Liver (tissue), 8 donors: ENCODE measurements at regions not wholly inside any gene's neighbourhood (a gene's known extent, or its start where the extent isn't known, plus 50 kb on each side); places are given as distances from the start of the nearest gene placed in this dataset.

Experiments
- DNase-seq: peaks from one replicate; pipeline ENCODE4 v3.0.0-alpha.2; 2017; ENCODE audit warnings: low spot score
- H3K27ac ChIP-seq, 2 donors: one replicate each; pipeline ENCODE4 v1.7.0; 2013; ENCODE audit warnings: inconsistent platforms in 2 of 2, low read length in 2 of 2, control low read depth in 1 of 2, low read depth in 1 of 2, mild to moderate bottlenecking in 1 of 2
- H3K27me3 ChIP-seq, 4 donors: one replicate each; pipeline versions ENCODE4 v1.6.1 to v1.7.0; 2013; ENCODE audit warnings: low read length in 3 of 4, inconsistent platforms in 1 of 4, mild to moderate bottlenecking in 1 of 4, moderate library complexity in 1 of 4; ENCODE audit not compliant: control insufficient read depth in 4 of 4, insufficient read depth in 4 of 4
- H3K36me3 ChIP-seq, 4 donors: one replicate each; pipeline versions ENCODE4 v1.6.1 to v1.7.0; 2013; ENCODE audit warnings: low read length in 3 of 4, mild to moderate bottlenecking in 3 of 4, low read depth in 1 of 4, moderate library complexity in 1 of 4; ENCODE audit not compliant: control insufficient read depth in 4 of 4, insufficient read depth in 3 of 4
- H3K4me1 ChIP-seq, 4 donors: one replicate each; pipeline versions ENCODE4 v1.6.1 to v1.7.0; 2013; ENCODE audit warnings: low read length in 3 of 4, mild to moderate bottlenecking in 3 of 4, moderate library complexity in 1 of 4; ENCODE audit not compliant: control insufficient read depth in 4 of 4, insufficient read depth in 4 of 4
- H3K4me3 ChIP-seq, 3 donors: one replicate each; pipeline versions ENCODE4 v1.6.1 to v1.7.0; 2013; ENCODE audit warnings: low read length in 3 of 3, control low read depth in 1 of 3, low read depth in 1 of 3, mild to moderate bottlenecking in 1 of 3
- H3K9ac ChIP-seq, 2 donors: one replicate each; pipeline ENCODE4 v1.7.0; 2013; ENCODE audit warnings: low read length in 2 of 2, mild to moderate bottlenecking in 2 of 2, moderate library complexity in 2 of 2, control low read depth in 1 of 2, low read depth in 1 of 2
- H3K9me3 ChIP-seq, 4 donors: one replicate each; pipeline versions ENCODE4 v1.6.1 to v1.7.0; 2013; ENCODE audit warnings: low read length in 3 of 4; ENCODE audit not compliant: control insufficient read depth in 4 of 4
- EGR1 ChIP-seq, 2 donors: IDR thresholded peaks; 2 replicates each; pipeline ENCODE4 v1.6.1; 2016 to 2018; ENCODE audit warnings: antibody characterized with exemption in 2 of 2, low read depth in 2 of 2
- FOXA2 ChIP-seq: IDR thresholded peaks from 2 replicates; pipeline ENCODE4 v1.6.1; 2016; ENCODE audit warnings: antibody characterized with exemption
- GABPA ChIP-seq, 2 donors: IDR thresholded peaks in 1 of 2; conservative IDR thresholded peaks in 1 of 2; 2 replicates each; pipeline ENCODE4 v1.6.1; 2016; ENCODE audit warnings: antibody characterized with exemption in 2 of 2, mild to moderate bottlenecking in 1 of 2, moderate library complexity in 1 of 2
- HNF4A ChIP-seq, 2 donors: conservative IDR thresholded peaks; 2 replicates each; pipeline ENCODE4 v1.6.1; 2016; ENCODE audit warnings: antibody characterized with exemption in 2 of 2, mild to moderate bottlenecking in 2 of 2
- HNF4G ChIP-seq: IDR thresholded peaks from 2 replicates; pipeline ENCODE4 v1.6.1; 2016; ENCODE audit warnings: antibody characterized with exemption
- JUND ChIP-seq, 2 donors: IDR thresholded peaks; 2 replicates each; pipeline ENCODE4 v1.6.1; 2016; ENCODE audit warnings: antibody characterized with exemption in 2 of 2
- MAX ChIP-seq: IDR thresholded peaks from 2 replicates; pipeline ENCODE4 v1.6.1; 2016; ENCODE audit warnings: antibody characterized with exemption
- NR2F2 ChIP-seq: IDR thresholded peaks from 2 replicates; pipeline ENCODE4 v1.6.1; 2016; ENCODE audit warnings: antibody characterized with exemption
- RAD21 ChIP-seq, 2 donors: IDR thresholded peaks; 2 replicates each; pipeline ENCODE4 v1.6.1; 2016; ENCODE audit warnings: antibody characterized with exemption in 2 of 2, mild to moderate bottlenecking in 2 of 2
- RXRA ChIP-seq, 2 donors: IDR thresholded peaks; 2 replicates each; pipeline ENCODE4 v1.6.1; 2017 to 2018; ENCODE audit warnings: antibody characterized with exemption in 2 of 2, mild to moderate bottlenecking in 1 of 2
- SP1 ChIP-seq: IDR thresholded peaks from 2 replicates; pipeline ENCODE4 v1.6.1; 2018; ENCODE audit warnings: antibody characterized with exemption, mild to moderate bottlenecking
- TAF1 ChIP-seq: conservative IDR thresholded peaks from 2 replicates; pipeline ENCODE4 v1.6.1; 2016; ENCODE audit warnings: antibody characterized with exemption, mild to moderate bottlenecking
- YY1 ChIP-seq: IDR thresholded peaks from 2 replicates; pipeline ENCODE4 v1.6.1; 2016; ENCODE audit warnings: antibody characterized with exemption, mild to moderate bottlenecking
- WGBS: extraction: QIAGEN DNeasy Blood & Tissue Kit; methylation state at CpG from one replicate; pipeline ENCODE4 v1.1.7; 2013; 5-methylcytosine and 5-hydroxymethylcytosine counted together
- TF ChIP-seq, protein P1 (sequence below): IDR thresholded peaks from 2 replicates; pipeline ENCODE4 v1.6.1; 2016; ENCODE audit warnings: antibody characterized with exemption
- TF ChIP-seq, protein P2 (sequence below): IDR thresholded peaks from 2 replicates; pipeline ENCODE4 v1.6.1; 2016; ENCODE audit warnings: antibody characterized with exemption, mild to moderate bottlenecking
- TF ChIP-seq, protein P3 (sequence below): fragments of 150-350 bp; IDR thresholded peaks from 2 replicates; pipeline ENCODE4 v1.5.1; 2017; ENCODE audit warnings: improper control_type of control experiment, low read depth, low read length; ENCODE audit not compliant: missing input control
- TF ChIP-seq, protein P4 (sequence below): IDR thresholded peaks from 2 replicates; pipeline ENCODE4 v1.6.1; 2016; ENCODE audit warnings: antibody characterized with exemption
- donor health status: healthy.
- donor health status: healthy.
- donor health status: healthy.
- donor health status: healthy.
- donor health status: healthy.

GRCh38 chr2:173427887-173428668 is 73.4 kb downstream of the CDCA7 start:
- H3K27ac ChIP-seq = no peak overlapping the region
- 70% methylated on average over 6 of the region's 6 CpGs for WGBS
- no peaks in the 10 kb centered on the region for H3K9me3 ChIP-seq
- H3K27me3 ChIP-seq = no peaks in the 10 kb centered on the region
- H3K36me3 ChIP-seq = no peaks in the 10 kb centered on the region
- no peak overlapping the region for H3K9ac ChIP-seq
- H3K4me1 ChIP-seq = peaks cover 0 to 3% (median 0%) of the 10 kb centered on the region in 4 donors
- TF ChIP-seq SP1 = peak; percentile 61
- no peak for TF ChIP-seq HNF4G
- TF ChIP-seq EGR1 (IDR thresholded peaks at IDR 0.05; ENCODE audit: low read depth in 2 of 2) = no peak
- peak in 1 of 2 donors; percentile 39 for TF ChIP-seq HNF4A (conservative IDR thresholded peaks at IDR 0.05)
- TF ChIP-seq, protein P1, sequence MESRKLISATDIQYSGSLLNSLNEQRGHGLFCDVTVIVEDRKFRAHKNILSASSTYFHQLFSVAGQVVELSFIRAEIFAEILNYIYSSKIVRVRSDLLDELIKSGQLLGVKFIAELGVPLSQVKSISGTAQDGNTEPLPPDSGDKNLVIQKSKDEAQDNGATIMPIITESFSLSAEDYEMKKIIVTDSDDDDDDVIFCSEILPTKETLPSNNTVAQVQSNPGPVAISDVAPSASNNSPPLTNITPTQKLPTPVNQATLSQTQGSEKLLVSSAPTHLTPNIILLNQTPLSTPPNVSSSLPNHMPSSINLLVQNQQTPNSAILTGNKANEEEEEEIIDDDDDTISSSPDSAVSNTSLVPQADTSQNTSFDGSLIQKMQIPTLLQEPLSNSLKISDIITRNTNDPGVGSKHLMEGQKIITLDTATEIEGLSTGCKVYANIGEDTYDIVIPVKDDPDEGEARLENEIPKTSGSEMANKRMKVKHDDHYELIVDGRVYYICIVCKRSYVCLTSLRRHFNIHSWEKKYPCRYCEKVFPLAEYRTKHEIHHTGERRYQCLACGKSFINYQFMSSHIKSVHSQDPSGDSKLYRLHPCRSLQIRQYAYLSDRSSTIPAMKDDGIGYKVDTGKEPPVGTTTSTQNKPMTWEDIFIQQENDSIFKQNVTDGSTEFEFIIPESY = no peak
- peak; percentile 72 to 85 for TF ChIP-seq RXRA (IDR thresholded peaks at IDR 0.05)
- no peak for TF ChIP-seq YY1
- H3K4me3 ChIP-seq = no peak overlapping the region
- DNase-seq = no peak

- H3K36me3 ChIP-seq = no peaks in the 10 kb centered on the region
- DNase-seq = no peak
- no peak overlapping the region for H3K4me3 ChIP-seq
- no peak overlapping the region for H3K27ac ChIP-seq
- H3K9ac ChIP-seq = no peak overlapping the region
- WGBS = 61% methylated on average over 5 of the region's 5 CpGs
- TF ChIP-seq TAF1 (no peak), MAX (no peak), RXRA (IDR thresholded peaks at IDR 0.05) (no peak), SP1 (no peak), JUND (IDR thresholded peaks at IDR 0.05) (no peak), FOXA2 (no peak), EGR1 (IDR thresholded peaks at IDR 0.05; ENCODE audit: low read depth in 2 of 2) (no peak), GABPA (IDR thresholded peaks at IDR 0.05 in 1 of 2, conservative IDR thresholded peaks at IDR 0.05 in 1 of 2) (no peak), NR2F2 (no peak), RAD21 (IDR thresholded peaks at IDR 0.05) (no peak), HNF4A (conservative IDR thresholded peaks at IDR 0.05) (no peak), YY1 (no peak), HNF4G (no peak)
- TF ChIP-seq, protein P2, sequence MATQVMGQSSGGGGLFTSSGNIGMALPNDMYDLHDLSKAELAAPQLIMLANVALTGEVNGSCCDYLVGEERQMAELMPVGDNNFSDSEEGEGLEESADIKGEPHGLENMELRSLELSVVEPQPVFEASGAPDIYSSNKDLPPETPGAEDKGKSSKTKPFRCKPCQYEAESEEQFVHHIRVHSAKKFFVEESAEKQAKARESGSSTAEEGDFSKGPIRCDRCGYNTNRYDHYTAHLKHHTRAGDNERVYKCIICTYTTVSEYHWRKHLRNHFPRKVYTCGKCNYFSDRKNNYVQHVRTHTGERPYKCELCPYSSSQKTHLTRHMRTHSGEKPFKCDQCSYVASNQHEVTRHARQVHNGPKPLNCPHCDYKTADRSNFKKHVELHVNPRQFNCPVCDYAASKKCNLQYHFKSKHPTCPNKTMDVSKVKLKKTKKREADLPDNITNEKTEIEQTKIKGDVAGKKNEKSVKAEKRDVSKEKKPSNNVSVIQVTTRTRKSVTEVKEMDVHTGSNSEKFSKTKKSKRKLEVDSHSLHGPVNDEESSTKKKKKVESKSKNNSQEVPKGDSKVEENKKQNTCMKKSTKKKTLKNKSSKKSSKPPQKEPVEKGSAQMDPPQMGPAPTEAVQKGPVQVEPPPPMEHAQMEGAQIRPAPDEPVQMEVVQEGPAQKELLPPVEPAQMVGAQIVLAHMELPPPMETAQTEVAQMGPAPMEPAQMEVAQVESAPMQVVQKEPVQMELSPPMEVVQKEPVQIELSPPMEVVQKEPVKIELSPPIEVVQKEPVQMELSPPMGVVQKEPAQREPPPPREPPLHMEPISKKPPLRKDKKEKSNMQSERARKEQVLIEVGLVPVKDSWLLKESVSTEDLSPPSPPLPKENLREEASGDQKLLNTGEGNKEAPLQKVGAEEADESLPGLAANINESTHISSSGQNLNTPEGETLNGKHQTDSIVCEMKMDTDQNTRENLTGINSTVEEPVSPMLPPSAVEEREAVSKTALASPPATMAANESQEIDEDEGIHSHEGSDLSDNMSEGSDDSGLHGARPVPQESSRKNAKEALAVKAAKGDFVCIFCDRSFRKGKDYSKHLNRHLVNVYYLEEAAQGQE = no peak
- TF ChIP-seq, protein P3, sequence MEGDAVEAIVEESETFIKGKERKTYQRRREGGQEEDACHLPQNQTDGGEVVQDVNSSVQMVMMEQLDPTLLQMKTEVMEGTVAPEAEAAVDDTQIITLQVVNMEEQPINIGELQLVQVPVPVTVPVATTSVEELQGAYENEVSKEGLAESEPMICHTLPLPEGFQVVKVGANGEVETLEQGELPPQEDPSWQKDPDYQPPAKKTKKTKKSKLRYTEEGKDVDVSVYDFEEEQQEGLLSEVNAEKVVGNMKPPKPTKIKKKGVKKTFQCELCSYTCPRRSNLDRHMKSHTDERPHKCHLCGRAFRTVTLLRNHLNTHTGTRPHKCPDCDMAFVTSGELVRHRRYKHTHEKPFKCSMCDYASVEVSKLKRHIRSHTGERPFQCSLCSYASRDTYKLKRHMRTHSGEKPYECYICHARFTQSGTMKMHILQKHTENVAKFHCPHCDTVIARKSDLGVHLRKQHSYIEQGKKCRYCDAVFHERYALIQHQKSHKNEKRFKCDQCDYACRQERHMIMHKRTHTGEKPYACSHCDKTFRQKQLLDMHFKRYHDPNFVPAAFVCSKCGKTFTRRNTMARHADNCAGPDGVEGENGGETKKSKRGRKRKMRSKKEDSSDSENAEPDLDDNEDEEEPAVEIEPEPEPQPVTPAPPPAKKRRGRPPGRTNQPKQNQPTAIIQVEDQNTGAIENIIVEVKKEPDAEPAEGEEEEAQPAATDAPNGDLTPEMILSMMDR = no peak
- TF ChIP-seq, protein P4, sequence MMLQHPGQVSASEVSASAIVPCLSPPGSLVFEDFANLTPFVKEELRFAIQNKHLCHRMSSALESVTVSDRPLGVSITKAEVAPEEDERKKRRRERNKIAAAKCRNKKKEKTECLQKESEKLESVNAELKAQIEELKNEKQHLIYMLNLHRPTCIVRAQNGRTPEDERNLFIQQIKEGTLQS = no peak
- H3K27me3 ChIP-seq = no peaks in the 10 kb centered on the region
- peaks cover 0 to 3% (median 0%) of the 10 kb centered on the region in 4 donors for H3K4me1 ChIP-seq
- no peaks in the 10 kb centered on the region for H3K9me3 ChIP-seq
These were observed 76.5 kb downstream of the CDCA7 start for GRCh38 chr2:173431191-173431590.
